GM21529 (cell line): ENCODE measurements at regions not wholly inside any gene's neighbourhood (a gene's known extent, or its start where the extent isn't known, plus 50 kb on each side); places are given as distances from the start of the nearest gene placed in this dataset.

Experiments
- ATAC-seq: cut with Tn5 transposase; IDR thresholded peaks from one replicate; pipeline ENCODE4 v1.9.1; 2021; ENCODE audit not compliant: unreplicated experiment

DNA sequence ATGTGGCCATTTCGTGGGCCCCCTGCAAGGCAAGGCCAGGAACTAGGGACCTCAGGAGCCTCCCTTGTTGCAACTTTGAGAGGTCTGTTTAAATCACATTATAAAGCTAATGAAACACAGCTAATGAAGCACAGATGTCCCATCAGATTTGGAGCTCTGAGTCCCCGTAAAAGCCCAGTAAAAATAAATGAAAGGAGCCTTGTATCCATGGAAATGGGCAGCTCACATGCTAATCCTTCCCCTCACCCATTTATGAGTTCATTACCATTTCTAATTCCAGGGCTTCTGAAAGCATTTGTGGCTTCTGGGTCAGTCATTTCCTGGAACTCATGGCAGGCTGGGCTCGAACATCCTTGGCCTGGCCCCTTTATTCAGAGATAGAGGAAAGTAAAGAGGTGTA lies 274.8 kb downstream of the SS18 start:
- ATAC-seq, result no peak

DNA sequence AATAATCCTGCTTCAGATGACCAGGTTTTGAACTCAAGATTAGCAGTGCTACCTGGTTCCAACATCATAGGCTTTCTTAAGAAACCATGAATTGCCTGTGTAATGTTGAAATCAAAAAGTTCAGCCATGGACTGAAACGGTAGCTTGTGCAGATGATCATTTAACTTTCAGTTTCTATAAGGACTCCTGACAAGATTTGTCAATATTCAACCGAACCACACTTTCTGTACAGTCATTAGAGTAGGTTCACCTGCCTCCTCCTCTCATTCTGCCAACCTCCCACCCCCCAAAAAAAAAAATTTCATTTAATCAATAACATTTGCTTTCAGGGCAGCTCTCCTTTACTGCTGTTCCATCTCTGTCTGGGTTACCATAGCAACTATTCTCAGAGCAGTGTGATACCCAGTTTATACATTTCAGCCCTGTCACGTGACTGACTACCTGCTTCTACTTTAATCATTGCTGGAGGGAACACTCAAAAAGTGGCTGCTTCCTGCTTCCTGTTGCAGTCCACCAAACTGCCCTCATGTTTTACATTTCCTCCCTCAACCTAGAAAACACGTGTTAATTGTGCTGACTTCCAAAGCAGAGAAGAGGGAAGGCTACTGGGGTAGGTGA lies 275.5 kb downstream of the SS18 start:
- ATAC-seq, result peak; percentile 83

DNA sequence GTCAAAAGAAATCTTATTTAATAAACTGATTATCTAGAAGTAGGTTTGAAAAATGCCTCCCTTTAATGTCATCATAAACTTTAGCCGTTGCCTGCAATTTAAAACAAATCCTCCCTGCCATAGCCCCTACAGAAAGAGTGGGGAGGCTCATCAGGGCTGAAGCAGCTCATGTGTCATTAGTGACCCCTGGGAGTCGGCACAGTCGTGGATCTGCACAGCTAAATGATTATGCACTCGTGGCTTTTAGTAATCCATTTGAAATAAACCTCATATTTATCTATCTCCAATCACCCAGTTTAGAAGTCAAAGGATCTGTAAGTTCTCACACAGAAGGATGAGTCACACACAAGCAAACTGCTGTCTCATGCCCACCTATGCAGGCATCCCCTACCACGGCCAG lies 277.3 kb downstream of the SS18 start:
- no peak for ATAC-seq

DNA sequence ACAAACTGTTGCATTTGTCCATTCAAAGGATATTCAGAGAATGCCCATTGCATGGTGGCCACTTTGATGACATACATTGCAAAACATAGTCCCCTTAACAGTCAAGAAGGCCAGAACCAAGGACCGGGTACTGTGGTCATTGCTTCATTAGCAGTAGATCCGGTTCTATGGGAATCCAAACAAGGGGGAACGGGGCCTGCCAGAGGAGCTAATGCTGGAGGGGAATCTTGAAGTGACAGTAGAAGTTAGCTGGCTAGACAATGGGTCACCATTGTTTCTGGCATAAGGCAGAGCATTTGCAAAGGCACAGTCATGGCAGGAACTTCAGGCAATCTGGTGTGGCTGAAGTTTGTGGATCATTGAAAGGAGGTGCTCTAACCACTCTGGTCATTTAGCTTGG lies 279.7 kb downstream of the SS18 start:
- ATAC-seq, result no peak

DNA sequence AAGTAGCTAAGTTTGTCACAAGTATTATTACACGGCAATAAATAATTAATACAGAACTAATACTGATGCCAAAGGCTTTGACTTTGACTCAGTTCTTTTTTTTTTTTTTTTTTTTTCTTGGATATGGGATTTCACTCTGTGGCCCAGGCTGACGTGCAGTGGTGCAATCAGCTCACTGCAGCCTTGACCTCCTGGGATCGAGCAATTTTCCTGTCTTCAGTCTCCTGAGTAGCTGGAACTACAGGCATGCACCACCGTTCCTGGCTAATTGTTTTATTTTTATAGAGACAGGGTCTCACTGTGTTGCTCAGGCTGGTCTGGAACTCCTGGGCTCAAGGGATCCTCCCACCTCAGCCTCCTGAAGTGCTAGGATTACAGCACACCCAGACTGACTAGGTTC lies 284.5 kb downstream of the SS18 start:
- no peak for ATAC-seq

DNA sequence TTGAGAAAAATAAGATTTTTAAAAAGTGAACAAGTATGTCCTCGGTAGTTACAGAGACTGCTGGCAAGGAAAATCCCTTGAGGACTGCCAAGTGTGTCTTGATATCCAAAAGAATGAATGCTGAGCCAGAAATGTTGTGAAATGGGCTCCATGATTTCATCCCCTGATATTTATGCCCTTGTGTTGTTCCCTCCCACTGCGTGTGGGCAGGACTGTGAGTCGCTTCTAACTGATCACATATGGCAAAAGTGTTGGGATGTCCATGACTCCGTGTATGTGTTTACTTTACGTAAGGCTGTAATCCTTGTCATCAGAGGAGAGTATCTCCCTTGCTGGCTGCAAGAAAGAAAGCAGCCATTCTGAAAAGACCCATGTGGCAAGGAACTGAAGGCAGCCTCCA lies 285.1 kb downstream of the SS18 start:
- no peak for ATAC-seq

DNA sequence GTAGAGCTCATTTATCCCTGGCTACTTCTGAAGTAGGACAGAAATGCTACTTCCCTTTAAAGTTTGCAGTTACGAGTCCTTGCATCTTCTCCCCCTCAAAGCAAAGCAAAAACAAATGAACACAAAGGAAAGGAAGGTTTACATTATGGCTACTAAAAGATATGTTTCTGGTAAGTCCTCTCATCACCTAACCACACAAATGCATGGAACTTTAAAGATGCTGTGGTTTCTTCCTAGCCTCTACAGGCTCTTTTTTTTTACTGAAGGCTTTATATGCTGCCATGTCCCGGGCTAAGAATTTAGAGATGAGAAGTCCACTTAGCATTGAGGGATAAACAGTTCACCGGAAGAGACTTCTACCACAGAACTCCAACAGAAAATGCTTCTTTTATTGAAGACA lies 291.2 kb downstream of the SS18 start:
- ATAC-seq, result no peak

DNA sequence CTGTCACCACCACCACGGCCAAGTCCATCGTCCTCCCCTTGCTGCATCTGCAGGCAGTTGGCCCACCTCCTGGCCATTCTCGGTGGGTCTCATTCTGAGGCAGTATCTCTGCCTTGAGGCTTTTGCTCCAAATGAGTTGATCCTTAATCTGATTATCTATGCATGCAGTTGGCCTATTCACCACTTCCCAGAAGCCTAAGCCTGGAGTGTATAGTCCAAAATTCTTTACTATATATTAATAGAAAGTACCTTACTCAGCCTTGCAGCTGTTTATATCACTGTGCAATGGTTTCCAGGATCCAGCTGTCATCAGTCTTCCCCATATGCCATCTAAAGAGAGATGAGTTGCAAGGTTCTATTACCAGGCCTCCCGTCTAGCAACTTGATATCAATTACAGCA lies 292.4 kb downstream of the SS18 start:
- no peak for ATAC-seq

DNA sequence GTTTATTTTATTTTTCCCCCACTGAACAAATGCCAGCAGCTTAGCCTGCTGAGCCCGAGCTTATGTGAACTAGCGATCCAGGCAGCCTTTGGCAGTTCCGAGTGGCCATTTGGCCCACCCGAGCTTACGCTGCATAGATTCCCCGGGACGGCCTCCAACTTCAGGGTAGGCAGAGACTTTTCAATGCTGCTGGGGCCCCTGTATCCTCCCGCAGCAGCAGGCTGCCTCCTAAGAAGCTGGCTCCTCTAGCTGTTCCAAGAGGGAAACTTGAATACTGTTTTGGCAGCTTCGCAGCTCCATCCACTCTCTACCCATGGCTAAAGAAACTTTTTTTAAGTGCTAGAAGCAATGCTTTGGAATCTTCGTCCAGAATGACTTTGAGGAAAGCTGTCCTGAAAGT lies 295.2 kb downstream of the SS18 start:
- no peak for ATAC-seq

DNA sequence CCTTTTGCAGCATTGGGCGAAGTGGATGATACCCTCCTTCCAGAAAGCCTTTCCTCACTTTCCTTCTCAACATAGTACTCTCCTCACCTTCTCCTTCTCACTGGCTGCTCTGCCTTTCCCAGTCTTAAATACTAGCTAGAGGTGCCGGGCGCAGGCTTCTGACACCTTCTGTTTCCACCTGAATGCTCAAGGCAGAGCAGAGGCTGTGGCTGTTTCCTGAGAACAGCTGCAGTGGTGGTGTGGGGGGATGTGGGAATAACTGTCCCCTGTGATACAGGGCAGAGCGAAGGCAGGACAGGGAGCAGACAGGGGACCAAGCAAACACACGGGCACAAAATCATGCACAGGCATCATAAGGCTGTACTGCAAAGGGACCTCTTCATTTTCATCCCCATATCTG lies 303.1 kb downstream of the SS18 start:
- no peak for ATAC-seq

DNA sequence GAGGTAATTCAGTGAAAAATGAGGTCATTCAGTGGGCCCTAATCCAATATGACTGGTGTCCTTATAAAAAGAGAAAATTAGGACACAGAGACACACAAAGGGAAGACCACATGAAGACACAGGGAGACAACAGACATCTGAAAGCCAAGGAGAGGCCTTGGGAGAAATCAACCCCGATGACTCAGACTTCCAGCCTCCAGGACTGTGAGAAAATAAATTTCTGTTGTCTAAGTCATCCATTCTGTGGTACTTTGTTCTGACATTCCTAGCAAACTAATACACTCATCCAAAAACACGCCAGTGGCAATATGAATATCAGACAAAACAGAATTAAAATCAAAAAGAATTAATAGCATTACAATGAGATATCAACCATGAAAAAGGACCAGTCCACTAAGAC lies 303.7 kb downstream of the SS18 start:
- no peak for ATAC-seq

DNA sequence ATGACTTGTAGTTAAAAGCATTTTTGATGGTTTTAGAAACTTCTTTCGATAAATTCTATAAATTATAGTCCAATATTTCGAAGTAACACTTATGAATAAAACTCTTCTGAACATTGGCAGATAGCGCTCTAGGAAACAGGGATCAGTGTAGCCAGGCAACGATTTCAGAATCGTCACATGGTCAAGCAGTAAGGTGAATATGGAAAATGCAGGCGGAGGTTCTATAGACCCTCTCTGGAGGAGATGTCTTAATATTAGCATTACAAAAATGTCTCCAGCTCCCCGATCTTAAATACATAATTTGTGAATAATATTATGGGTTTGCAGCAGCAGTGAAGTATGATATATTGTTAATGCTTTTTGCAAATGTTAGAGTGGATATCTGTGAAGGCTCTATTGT lies 310.3 kb downstream of the SS18 start:
- ATAC-seq, result no peak

DNA sequence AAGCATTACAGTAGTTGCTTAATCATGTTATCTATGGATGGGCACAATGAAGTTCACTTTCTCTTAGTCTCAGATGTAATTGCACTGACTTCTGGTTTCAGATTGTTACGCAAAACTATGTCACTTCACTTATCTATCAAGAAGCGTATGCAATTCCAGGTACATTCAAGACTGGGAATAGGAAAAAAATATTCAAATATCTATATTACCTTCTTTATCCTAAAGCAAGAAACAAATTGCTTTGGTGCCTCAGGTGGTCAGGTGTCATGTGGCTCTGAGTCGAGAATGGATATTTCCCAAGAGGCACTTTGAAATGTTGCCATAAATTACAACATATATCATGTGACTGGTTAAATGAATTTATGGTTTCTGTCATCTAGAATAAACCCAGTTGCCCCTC lies 318.6 kb downstream of the SS18 start:
- no peak for ATAC-seq

DNA sequence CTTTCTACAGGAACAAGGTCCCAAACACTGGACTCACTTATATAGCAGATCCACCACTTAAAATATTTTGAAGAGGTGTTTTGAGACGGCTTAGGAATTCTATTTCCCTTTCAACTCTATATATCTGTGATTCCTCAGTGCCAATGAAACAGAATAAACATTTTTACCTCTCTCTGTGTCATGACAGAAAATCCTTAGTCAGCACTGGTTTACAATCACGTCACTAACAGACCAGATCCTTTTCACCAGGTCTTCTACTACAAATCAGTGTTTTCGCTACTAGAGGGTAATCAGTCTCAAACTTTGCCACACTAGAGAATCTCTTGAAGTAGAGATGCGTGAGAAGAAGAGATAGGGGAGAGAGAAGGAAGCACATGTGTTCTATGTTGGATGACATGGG lies 325.6 kb downstream of the SS18 start:
- no peak for ATAC-seq

DNA sequence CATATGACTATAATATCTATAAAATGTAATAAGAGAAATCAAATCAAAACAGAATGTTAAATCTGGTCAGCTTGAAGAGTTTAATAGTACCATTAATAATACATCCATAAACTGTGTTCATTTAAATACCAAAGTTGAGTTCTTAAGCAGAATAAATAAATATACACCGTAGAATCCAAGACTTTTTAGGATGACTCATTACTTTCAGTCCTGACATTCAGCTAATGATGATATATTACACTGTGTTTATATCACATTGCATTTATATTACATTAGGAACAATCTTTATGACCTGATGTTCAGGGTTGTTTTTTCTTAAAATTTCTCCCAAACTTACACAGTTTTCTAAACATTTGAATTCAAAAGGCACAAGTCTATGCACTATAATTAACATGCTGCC lies 331.3 kb downstream of the SS18 start:
- ATAC-seq, result no peak

DNA sequence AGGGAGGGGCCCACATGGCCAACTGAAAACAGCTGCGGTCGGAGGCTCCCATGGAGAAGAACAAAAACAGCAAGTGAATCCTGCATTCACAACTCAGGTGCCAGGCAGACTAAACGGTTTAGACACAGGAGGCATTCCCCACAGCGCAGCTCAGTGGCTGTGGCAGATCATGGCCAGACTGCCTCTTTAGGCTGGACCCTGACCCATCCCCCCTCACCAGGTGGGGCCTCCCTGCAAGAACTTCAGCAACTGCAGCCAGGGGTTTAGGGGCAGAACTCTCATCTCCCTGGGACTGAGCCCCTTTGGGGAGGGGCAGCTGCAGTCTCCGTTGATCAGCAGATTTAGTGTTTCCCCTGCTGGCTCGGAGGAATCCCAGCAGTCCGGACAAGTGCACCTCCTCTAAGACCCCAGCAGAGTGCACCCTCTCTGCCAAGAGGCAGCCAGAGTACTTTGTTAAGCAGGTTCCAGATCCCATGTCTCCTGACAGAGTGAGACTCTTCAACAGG lies 346.7 kb downstream of the SS18 start:
- no peak for ATAC-seq

DNA sequence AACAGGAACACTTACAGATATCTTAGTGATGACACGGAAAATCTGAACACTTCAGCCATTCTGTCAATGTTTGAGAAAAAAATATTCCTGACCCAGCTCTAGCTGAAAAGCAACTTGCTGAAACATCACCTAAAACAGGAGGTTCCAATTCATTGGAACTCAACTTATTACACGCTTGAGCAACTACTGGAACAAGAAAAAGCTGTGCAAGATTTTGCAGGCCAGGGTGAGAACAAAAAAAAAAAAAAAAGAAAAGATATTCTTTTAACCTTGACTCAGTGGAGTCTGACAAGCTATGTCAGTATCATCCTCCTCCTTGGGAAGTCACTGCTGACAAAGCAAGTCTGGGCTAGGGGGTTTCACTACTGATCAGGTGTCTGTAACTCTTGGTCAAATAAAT lies 351.0 kb downstream of the SS18 start:
- no peak for ATAC-seq

DNA sequence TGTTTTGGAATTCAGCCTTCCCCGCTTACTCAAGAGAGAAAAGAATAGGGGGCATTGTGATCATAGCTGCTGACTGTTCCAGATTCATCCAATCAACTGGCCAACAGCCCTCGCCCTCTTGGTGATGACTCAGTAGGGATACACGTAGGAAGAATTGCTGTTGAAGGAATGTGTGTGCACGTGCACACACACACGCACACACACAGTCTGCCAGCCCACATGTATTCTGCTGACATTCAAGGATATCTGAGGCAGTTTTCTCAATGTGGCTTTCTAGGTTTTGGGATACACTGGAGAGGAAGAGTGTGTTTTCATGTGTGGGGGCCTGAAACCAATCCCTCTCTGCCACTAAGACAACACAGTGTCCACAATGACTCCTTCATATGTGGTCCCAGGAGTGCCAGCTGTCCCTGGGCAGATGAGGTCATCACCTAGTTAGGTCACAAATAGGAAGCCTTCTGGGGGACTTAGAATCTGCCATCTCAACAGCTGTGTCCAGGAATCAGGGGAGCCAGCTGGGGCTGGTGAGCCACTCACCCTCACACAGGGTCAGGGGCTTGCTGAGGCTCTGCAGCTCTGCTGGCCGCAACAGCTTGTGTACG lies 352.6 kb downstream of the SS18 start:
- no peak for ATAC-seq

DNA sequence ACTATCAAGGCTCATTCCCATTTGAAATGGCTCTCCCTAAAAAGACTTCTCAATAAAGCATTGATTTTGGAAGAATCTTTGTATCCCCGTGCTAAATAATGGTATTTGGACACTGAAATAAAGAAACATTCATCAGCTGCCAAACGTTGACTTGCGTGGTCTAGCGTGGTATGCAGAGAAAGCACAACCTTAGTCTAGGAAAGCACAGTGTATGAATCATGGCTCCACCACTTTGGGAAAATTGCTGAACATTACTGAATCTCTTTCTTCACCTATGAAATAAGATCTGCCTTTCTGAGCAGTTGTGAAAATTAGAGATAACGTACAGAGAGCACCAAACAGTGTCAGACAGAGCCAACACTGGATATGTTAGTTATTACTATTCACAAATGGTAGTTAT lies 353.9 kb downstream of the SS18 start:
- ATAC-seq, result no peak

DNA sequence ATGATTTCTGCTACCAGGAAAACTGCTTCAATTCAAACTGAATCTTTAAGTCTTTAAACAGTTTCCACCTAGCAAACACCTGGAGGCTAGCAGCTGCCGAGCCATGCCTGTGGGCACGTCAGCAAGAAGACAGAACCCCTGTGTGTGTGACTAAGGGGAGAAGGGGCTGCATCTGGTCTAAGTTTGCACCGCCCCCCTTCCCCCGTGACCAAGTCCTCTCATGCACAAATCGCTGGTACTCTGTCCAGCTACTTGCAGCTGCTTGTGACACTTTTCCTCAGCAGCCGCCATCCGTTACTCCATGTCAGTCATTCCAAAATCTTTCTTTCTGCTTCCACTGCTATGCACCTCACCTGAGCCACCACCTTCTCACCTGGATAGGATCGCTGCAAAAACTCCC lies 355.0 kb downstream of the SS18 start:
- no peak for ATAC-seq

DNA sequence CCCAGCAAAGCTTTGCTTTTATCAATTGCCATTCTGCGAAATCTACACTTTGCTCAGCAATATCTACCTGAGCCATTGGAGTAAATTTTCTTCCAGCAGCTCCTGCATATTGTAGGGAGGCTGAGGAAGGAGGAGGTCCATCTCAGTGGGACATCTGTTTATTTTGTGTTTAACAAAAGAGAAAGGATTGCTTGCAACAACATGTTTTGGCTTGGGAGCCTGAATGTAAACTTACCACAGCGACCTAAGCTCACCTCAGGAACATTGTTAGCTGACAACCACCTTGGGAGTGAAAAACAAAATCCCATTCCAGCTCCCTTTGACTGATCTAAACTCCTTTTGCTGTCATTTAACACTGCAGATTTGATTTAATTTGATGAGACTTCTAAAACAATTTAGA lies 356.1 kb downstream of the SS18 start:
- ATAC-seq, result no peak

DNA sequence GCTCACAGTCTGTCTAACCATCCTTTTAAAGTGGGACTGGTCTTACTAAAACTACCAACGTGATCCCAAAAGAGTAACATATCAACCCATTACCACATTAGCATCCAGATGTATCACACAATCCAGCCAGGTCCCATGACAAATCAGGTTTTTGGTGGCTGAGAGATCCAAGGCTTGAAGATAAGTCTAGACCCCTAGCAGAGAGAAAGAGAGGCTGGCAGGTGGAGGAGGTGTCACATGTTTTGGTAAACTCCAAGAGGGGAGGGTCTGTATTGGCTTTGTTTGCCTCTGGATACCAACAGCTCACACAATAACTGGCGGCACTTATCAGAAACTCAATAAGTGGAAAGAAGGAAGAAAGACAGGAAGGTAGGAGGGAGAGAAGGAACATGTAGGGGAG lies 357.6 kb downstream of the SS18 start:
- no peak for ATAC-seq

DNA sequence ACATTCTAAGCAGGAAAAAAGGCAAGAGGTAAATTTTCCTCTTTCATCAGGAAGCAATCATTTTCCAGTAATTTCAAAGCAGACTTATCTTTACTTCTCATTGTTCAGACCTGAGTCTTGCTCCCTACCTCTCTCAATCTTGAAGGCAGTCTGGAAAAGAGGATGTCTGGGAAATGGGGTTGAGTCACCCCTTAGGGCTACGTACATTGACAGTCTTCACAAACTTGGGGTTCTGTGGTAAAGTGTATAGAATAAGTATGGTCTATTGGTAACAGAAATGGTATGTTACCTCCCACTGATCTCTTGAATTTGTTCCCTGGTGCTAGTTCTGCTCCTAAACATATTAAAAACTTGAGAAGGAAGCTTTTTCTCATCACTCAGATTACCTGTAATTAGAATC lies 361.3 kb downstream of the SS18 start:
- ATAC-seq, result no peak
